Breast epithelium (tissue), 4 donors: ENCODE measurements at regions not wholly inside any gene's neighbourhood (a gene's known extent, or its start where the extent isn't known, plus 50 kb on each side); places are given as distances from the start of the nearest gene placed in this dataset.

ENCODE experiments used
- DNase-seq, 2 donors: peaks; one replicate each; pipeline ENCODE4 v3.0.0-alpha.2; 2019; ENCODE audit warnings: low spot score in 2 of 2
- H3K27ac ChIP-seq, 2 donors: fragments of 200-600 bp; sonication (generic) in 1 of 2; one replicate each; pipeline ENCODE4 v1.5.1; 2016 to 2019; ENCODE audit warnings: mild to moderate bottlenecking in 1 of 2
- H3K27me3 ChIP-seq, 2 donors: fragments of 200-600 bp; sonication (generic) in 1 of 2; one replicate each; pipeline versions ENCODE4 v1.5.1 to v1.6.0; 2017 to 2019; ENCODE audit warnings: control low read depth in 1 of 2, mild to moderate bottlenecking in 1 of 2
- H3K36me3 ChIP-seq: fragments of 200-600 bp; one replicate; pipeline ENCODE4 v1.5.1; 2019
- H3K4me1 ChIP-seq, 2 donors: fragments of 200-600 bp; sonication (generic); one replicate each; pipeline ENCODE4 v1.5.1; 2016 to 2019; ENCODE audit warnings: control low read depth in 1 of 2
- H3K4me3 ChIP-seq, 3 donors: fragments of 200-600 bp; sonication (generic); 1 replicate in 2 of 3; 2 replicates in 1 of 3; pipeline ENCODE4 v1.5.1; 2016 to 2019; ENCODE audit warnings: mild to moderate bottlenecking in 3 of 3, moderate library complexity in 2 of 3
- H3K9me3 ChIP-seq, 2 donors: fragments of 200-600 bp; sonication (generic) in 1 of 2; one replicate each; pipeline ENCODE4 v1.5.1; 2016 to 2019; ENCODE audit warnings: control low read depth in 1 of 2
- POLR2A ChIP-seq: fragments of 450-650 bp; IDR thresholded peaks from one replicate; pipeline ENCODE4 v1.6.1; 2016; ENCODE audit warnings: antibody characterized with exemption, mild to moderate bottlenecking, moderate library complexity
- POLR2AphosphoS5 ChIP-seq, 3 donors: sonication (generic); formaldehyde crosslinking; IDR thresholded peaks; one replicate each; pipeline ENCODE4 v1.6.1; 2017; ENCODE audit warnings: antibody characterized with exemption in 3 of 3
- intact Hi-C: fragments of 100-400 bp; cut with DNase I; formaldehyde crosslinking; loops from one replicate; pipeline ENCODE4 v1.15.1; 2023; ENCODE audit warnings: low total_unique reads
- TF ChIP-seq, protein P1 (sequence below), 3 donors: fragments of 450-650 bp; IDR thresholded peaks; one replicate each; pipeline ENCODE4 v1.5.1; 2016 to 2017; ENCODE audit warnings: antibody characterized with exemption in 3 of 3, mild to moderate bottlenecking in 3 of 3, moderate library complexity in 3 of 3

DNA sequence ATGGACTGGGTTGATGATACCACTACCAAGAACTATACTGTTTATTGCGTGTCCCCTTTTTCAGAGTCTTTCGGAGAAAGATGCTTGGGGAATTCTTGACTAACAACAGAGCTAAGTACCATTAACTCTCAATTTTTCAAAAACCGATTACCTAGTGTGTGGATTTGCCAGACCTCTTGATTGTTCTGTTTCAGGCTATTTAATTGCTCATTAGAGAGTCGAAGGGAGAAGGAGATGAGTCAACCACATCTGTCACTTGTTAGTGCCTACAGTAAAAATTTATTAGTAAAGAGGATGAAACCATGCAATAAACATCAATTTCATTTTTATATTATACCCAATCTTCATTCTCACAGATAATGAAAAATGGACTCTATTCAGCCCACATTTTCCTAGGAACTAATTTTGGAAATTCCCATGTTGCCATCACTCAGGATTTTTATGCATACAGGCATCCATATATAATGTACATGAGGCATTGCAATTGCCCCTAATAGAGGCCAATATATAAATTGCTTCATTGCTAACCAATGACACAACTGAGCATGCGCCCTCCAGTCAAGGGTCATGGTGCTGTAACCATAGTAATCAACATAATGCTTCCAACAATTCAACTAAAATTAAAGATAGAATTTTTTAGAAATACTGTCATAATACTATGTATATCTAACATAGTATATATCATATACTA lies 541.7 kb downstream of the TBL1XR1 start:
- Histone ChIP-seq H3K4me1 (no peaks in the 10 kb centered on the region), H3K4me3 (no peak overlapping the region), H3K27me3 (no peaks in the 10 kb centered on the region), H3K9me3 (no peaks in the 10 kb centered on the region), H3K27ac (no peak overlapping the region), H3K36me3 (no peaks in the 10 kb centered on the region)
- intact Hi-C loops, result no loop called here
- TF ChIP-seq, protein P1, sequence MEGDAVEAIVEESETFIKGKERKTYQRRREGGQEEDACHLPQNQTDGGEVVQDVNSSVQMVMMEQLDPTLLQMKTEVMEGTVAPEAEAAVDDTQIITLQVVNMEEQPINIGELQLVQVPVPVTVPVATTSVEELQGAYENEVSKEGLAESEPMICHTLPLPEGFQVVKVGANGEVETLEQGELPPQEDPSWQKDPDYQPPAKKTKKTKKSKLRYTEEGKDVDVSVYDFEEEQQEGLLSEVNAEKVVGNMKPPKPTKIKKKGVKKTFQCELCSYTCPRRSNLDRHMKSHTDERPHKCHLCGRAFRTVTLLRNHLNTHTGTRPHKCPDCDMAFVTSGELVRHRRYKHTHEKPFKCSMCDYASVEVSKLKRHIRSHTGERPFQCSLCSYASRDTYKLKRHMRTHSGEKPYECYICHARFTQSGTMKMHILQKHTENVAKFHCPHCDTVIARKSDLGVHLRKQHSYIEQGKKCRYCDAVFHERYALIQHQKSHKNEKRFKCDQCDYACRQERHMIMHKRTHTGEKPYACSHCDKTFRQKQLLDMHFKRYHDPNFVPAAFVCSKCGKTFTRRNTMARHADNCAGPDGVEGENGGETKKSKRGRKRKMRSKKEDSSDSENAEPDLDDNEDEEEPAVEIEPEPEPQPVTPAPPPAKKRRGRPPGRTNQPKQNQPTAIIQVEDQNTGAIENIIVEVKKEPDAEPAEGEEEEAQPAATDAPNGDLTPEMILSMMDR (IDR thresholded peaks at IDR 0.05), result no peak
- TF ChIP-seq POLR2AphosphoS5 (IDR thresholded peaks at IDR 0.05) (no peak), POLR2A (no peak)
- DNase-seq, result no peak

DNA sequence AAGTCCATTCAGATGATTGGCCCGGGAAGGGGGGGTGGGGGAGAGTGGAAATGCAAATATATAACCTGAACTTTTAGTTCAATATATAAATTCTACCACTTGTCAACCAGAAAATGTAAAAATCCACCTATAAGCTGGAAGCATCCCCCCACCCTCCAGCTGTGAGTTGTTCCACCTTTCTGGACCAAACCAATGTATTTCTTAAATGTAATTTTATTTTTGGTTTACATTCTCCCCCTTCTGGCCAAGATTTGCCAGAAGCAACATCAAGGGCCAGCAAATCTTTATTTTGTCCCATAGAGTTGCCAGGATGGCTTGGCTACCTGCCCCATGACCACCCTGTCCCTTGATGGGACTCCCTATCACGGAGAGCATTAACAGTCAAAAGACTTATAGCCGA lies 545.7 kb downstream of the TBL1XR1 start:
- no peaks in the 10 kb centered on the region for H3K9me3 ChIP-seq
- H3K4me3 ChIP-seq, result no peak overlapping the region
- no peaks in the 10 kb centered on the region for H3K27me3 ChIP-seq
- H3K4me1 ChIP-seq, result no peaks in the 10 kb centered on the region
- no peak overlapping the region for H3K27ac ChIP-seq
- TF ChIP-seq POLR2A, result no peak
- no peak for TF ChIP-seq POLR2AphosphoS5 (IDR thresholded peaks at IDR 0.05)
- TF ChIP-seq, protein P1 (IDR thresholded peaks at IDR 0.05), result no peak
- intact Hi-C loops, result no loop called here
- DNase-seq, result no peak
- no peaks in the 10 kb centered on the region for H3K36me3 ChIP-seq

DNA sequence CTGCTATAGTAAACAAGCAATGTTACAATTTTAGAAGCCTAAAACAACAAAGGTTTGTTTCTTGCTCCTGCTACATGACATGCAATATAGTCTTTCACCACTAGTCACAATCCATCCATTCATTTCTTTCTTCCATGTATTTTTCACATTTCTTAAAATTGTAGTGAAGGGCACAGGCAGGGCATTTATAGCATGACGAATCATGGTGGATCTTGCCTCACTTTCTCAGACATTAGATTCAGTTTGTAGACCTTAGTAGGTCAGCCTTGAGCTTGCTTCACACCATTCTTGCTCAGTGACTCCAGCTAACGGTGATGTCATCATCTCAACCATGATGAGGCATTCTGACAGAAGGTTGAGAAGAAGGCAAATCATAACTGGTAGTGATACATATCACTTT lies 546.8 kb downstream of the TBL1XR1 start:
- Histone ChIP-seq H3K9me3 (no peaks in the 10 kb centered on the region), H3K4me1 (no peaks in the 10 kb centered on the region), H3K27me3 (no peaks in the 10 kb centered on the region), H3K36me3 (no peaks in the 10 kb centered on the region), H3K27ac (no peak overlapping the region), H3K4me3 (no peak overlapping the region)
- intact Hi-C loops, result no loop called here
- no peak for DNase-seq
- TF ChIP-seq, protein P1 (IDR thresholded peaks at IDR 0.05), result no peak
- TF ChIP-seq POLR2A (no peak), POLR2AphosphoS5 (IDR thresholded peaks at IDR 0.05) (no peak)

DNA sequence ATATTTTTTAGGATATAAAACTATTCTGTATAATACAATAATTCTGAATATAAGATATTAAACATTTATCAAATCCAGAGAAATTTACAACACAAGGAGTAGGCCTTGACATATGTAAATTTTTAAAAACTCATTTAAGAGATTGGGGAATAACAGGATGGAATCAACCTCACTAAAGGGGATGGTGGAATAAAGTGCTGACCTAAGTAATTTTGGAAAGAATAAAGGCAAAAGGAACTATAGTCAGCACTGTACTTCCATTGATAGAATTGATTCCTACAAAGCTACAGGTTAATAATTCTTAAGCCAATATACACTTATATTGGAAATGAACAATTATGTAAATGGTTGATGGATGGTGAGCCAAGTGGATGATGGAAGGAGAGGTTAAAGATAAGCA lies 549.3 kb downstream of the TBL1XR1 start:
- intact Hi-C loops, result no loop called here
- no peaks in the 10 kb centered on the region for H3K36me3 ChIP-seq
- no peaks in the 10 kb centered on the region for H3K9me3 ChIP-seq
- no peak overlapping the region for H3K4me3 ChIP-seq
- H3K4me1 ChIP-seq, result no peaks in the 10 kb centered on the region
- no peak for TF ChIP-seq POLR2AphosphoS5 (IDR thresholded peaks at IDR 0.05)
- DNase-seq, result no peak
- H3K27me3 ChIP-seq, result no peaks in the 10 kb centered on the region
- no peak overlapping the region for H3K27ac ChIP-seq

DNA sequence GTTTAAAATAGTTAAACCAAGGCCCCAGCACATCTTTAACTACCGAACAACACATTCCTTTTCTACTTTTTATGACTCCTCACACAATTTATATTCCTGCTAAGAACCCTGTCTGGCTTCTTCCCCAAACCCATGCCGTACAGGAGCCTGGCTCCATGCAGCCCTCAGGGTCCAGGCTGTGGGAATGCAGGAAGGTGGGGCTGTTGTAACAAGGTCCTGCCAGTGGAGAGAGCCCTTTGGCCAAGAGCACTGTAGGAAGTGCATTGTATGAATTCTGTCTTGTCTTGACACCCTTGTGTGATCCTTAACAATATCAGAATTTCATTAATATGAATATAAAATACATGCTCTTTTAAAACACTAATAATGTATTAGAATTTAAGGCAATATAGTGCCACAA lies 563.8 kb downstream of the TBL1XR1 start:
- Histone ChIP-seq H3K27ac (no peak overlapping the region), H3K27me3 (no peaks in the 10 kb centered on the region), H3K4me1 (no peaks in the 10 kb centered on the region), H3K36me3 (no peaks in the 10 kb centered on the region), H3K4me3 (no peak overlapping the region), H3K9me3 (no peaks in the 10 kb centered on the region)
- TF ChIP-seq, protein P1 (IDR thresholded peaks at IDR 0.05), result no peak
- intact Hi-C loops, result no loop called here
- DNase-seq, result no peak

DNA sequence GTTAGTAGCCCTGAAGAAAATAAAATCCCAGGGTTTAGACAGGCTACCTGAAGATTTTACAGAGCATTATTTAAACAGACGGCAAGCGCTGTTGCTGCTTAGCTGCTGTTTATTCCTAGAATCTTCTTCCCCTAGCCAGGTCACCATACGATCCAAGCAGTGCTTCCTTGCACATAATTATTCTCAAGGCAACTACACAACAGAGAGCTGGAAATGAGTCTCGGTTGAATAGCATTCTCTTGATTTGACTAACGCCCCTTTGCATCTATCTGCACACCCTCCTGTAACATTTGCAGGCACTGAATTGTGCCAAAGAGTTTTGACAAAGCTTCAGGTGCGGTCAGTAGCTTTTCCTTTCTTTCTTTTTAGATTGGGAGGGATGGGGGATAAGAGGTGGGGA lies 564.4 kb downstream of the TBL1XR1 start:
- no peaks in the 10 kb centered on the region for H3K4me1 ChIP-seq
- H3K36me3 ChIP-seq, result no peaks in the 10 kb centered on the region
- no peak overlapping the region for H3K4me3 ChIP-seq
- intact Hi-C loops, result no loop called here
- H3K9me3 ChIP-seq, result no peaks in the 10 kb centered on the region
- no peak overlapping the region for H3K27ac ChIP-seq
- no peak for DNase-seq
- TF ChIP-seq POLR2AphosphoS5 (IDR thresholded peaks at IDR 0.05) (no peak), POLR2A (no peak)
- TF ChIP-seq, protein P1 (IDR thresholded peaks at IDR 0.05), result no peak
- H3K27me3 ChIP-seq, result no peaks in the 10 kb centered on the region
